ENCODE measurements at regions not wholly inside any gene's neighbourhood (a gene's known extent, or its start where the extent isn't known, plus 50 kb on each side); places are given as distances from the start of the nearest gene placed in this dataset.
A peak's percentile ranks its signal among the peaks of the same experiment; 100 is the strongest.

DNA sequence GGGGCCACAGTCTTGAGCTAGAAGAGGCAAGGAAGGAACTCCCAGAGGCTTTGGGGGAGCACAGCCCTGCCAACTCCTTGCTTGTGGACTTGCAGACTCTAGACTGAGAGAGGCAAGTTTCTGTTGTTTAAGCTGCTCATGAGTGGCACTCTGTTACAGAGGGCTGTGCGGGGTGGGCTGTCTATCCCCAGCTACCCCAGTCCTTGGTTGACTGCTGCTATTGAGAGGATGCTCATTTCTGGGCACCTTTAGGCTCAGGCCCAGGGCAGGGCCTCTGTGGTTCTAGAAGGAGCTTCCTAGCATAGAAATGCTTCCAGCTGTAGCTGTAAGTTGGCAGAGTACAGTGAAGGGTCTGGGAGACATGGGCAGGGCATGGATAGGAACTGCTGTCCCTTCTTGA, 151.3 kb upstream of the GGTLC1 start:
- DNase-seq (ENCODE audit: low spot score) = no peak

DNA sequence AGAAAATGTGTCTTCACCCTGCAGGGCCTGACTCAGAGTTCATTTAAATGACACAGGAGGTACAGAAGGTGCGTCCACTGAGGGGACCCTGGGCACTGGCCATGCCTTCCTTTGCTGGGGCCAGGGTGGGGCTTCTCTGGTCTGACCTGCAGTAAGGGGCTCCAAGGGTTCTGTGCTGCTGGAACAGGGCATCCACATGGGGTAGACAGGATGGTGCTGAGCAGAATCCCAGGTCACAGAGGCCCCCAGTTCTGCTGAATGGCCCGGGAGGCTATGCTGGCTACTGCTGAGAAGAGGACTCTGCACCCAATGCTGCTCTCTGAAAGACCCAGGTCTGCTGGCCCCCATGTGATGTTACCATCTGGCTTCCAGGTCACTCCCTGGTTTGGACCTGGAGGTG, 150.4 kb upstream of the GGTLC1 start:
- no peak for DNase-seq (ENCODE audit: low spot score)

DNA sequence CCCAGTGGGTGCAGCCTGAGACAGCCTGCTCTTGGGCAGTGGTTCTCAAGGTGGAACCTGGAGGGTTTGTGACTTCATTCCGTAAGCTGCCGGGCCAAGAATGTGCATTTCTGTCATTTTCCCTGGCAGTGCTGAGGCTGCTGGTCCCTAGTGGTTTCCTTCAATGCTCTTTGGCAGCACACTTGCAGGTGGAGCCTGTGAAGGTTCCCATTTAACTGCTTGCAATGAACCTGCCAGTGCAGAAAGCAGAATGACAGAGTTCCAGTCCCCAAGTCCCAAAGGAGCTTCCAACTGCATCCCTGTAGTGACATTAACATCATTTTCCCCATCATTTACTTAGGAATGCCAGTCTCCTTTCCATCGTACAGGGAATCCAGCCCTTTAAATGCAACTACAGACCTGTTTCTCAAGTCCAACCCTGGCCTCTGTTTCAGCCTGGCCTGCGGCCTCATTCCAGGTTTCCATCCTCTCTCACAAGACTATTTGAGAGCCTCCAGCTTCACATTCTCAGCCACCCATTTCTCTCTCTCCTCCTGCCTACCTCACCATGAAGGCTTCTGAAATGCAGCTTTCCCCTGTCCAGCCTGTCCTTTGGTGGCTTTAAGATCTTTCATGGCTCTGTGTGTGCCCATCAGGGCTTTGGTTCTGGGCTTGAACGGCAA, 149.7 kb upstream of the GGTLC1 start:
- no peak for DNase-seq (ENCODE audit: low spot score)

DNA sequence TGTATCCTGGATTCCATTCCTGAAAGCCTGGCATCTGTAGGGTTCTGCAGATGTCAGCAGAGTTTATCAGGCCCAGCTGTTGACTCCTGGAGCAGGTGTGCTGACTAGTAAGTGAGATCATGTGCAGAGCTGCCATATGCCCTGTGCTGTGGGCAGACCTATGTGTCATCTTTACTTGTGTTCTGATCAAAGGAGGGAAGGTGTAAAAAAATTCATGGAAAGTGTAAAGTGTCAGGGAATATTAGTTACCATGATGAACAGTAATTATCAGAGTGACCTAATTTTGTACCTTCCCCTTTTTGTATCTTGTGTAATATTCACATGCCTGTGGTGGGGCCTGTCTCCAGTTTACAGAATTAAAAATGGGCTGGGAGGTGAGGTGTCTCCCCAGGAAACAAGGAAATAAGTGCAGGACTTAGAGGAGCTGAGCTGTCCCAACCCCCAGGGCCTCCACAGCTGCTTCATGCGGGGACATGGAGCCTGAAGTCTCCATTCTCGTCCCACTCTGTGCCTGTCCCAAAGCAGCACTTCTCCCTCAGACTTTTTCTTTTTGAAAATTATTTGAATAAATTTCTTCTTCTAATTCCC, 148.2 kb upstream of the GGTLC1 start:
- DNase-seq (ENCODE audit: low spot score) = no peak

DNA sequence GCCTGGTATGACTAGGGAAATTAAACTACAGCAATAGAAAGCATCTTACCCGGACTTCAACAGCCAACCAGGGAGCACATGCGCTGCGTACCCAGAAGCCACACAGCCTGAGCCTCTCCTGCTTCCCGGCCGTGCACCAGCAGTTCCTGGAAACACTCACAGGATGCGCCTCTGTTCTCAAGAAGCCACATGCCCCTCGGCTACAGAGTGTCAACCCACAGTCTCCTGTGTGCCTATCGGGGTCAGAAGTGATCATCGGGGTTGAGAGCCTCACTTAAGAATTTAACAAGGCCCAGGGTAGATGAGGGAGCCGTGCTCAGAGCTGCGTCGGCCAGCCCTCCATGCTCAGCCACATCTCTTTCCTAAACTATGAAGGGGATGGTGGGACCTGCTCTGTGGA, 147.2 kb upstream of the GGTLC1 start:
- no peak for DNase-seq (ENCODE audit: low spot score)

DNA sequence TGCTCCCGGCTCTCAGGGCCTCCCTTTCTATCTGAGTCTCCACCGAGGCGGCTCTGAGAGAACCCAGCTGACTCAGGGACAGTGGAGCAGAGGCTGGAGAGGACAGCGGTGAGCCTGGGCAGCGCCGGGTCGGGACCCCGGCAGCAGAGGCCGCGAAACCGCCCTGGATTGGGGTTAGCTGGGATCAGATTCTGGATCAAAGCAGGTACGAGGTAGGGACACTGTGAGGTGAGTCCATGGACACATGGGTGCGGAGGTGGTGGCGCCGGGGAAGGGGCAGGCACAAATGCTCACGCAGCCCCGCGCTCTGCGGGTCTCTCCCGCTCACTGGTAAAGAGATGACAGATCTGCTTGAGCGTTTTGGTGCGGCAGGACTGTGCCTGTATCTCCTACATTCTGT, 146.4 kb upstream of the GGTLC1 start:
- no peak for DNase-seq (ENCODE audit: low spot score)

DNA sequence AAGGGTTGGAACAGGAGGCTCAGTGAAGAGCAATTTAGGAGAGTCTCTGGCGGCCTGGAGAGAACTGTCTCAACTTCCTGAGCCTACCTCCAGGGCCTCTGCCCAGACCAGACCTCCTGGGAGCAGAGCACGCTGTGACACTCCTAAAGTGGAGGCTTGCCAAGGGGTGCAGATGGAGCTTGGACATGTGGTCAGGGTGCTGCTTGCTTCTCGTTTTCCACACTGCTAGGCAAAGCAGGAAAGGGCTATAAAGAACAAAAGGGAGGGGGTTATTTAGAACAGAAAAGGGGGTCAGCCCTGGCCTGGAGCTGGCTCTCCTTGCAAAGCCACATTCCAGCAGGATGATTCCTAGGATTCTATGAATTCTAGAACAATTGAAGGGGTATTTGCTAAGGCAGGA, 145.7 kb upstream of the GGTLC1 start:
- no peak for DNase-seq (ENCODE audit: low spot score)

DNA sequence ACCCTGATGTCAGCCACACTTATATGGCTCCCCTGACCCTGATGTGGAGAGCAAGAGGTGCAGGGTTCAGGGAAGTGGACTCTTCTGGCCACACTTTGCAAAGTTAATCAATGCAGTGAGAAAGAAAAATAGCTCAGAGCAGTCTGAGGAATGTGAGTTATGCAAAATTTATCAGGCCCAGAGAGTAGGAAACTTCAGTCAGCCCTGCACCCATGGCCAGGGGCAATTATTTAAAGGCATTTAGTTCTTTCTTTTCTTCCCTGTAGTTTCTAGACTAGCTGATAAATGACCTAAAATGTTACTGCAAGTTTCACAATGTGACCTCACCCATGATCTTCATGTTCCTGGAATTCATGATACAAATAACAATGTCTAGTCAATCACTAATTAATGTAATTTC, 143.7 kb upstream of the GGTLC1 start:
- DNase-seq (ENCODE audit: low spot score) = no peak

DNA sequence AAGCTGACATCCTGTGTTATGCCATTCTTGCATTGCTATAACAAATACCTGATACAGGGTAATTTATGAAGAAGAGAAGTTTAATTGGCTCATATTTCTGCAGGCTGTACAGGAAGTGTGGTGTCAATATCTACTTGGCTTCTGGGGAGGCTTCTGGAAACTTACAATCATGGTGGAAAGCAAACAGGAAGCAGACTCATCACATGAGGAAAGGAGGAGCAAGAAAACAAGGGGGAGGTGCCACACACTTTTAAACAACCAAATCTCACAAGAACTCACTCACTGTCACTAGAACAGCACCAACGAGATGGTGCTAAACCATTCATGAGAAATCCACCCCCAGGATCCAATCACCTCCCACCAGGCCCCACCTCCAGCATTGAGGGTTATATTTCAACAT, 143.1 kb upstream of the GGTLC1 start:
- peak; percentile 59 for DNase-seq (ENCODE audit: low spot score)

DNA sequence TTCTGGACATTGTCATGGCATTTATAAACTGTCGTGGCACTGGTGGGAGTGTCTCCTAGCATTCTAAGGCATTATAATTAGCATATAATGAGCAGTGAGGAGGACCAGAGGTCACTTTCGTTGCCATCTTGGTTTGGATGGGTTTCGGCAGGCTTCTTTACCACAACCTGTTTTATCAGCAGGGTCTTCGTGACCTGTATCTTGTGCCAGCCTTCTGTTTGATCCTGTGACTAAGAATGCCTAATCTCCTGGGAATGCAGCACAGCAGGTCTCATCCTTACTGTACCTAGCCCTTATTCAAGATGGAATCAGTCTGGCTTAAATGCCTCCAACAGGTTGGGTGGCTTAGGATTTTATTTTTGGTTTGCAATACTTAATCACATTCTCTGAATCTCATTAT, 142.7 kb upstream of the GGTLC1 start:
- peak; percentile 52 for DNase-seq (ENCODE audit: low spot score)

DNA sequence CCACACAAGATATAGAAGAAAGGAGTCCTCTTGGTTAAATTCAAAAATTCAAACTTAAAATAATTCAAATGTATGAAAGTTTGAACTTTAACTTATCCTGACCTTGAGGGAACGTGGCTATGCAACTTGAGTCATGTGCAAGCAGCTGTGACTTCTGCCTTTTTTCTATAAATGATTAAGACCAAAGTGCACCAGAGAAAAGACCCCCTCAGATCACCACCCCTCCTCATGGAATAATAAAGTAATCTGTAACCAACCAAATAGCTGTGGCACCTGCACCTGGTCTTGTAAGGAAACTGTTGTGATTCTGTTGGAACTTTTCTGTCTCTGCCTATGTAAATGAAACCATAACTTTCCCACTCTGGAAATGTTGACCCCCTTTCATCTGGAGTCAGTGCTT, 141.1 kb upstream of the GGTLC1 start:
- no peak for DNase-seq (ENCODE audit: low spot score)

DNA sequence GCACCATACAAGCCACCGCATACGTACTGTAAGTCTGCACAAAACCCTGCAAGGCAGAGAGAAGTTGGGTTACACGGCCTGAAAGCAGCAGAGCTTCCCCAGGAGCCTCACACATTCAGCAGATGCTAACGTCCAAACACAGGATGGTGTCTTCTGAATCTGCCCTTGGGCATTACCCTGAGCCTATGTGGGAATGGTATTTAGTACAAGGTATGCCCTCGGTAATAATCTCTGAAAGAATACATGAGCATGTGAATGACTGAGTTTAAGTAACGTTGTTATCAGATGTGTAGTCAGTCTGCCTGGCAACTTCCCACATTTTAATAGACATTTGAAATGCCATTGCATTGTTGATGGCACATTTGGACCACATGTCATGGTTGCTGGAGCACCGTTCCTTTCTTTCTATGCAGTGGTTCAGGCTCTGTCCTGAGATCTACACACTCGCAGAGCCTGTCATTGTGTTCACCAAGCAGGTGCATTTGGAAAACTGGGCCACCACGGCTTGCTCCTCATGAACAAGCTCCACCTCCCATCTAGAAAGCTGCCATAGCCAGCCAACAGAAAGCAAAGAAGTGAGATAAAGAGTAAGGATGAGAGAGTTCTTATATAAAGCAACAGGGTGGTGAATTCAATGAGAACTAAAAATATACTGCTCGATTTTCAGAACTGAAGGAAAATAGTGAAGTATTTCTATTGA, 136.5 kb upstream of the GGTLC1 start:
- no peak for DNase-seq (ENCODE audit: low spot score)

DNA sequence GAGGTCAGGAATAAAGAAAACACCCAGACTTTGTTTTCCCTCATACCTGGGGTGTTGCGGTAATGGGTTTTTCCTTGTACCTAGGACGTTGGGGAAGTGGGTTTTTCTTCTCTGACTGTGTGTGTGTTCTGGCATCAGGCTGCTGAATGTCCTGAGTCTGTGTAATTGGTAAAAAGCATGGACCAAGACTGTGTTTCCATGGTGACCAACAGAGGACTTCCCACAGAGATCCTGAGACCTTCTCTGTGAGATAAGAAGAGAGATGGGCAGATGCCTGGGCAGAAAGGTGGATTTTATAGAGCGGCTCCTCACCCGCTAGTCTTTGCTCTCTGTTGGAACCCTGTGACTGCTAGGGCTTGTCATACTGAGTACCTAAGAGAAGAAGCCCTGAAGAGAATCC, 135.4 kb upstream of the GGTLC1 start:
- no peak for DNase-seq (ENCODE audit: low spot score)

DNA sequence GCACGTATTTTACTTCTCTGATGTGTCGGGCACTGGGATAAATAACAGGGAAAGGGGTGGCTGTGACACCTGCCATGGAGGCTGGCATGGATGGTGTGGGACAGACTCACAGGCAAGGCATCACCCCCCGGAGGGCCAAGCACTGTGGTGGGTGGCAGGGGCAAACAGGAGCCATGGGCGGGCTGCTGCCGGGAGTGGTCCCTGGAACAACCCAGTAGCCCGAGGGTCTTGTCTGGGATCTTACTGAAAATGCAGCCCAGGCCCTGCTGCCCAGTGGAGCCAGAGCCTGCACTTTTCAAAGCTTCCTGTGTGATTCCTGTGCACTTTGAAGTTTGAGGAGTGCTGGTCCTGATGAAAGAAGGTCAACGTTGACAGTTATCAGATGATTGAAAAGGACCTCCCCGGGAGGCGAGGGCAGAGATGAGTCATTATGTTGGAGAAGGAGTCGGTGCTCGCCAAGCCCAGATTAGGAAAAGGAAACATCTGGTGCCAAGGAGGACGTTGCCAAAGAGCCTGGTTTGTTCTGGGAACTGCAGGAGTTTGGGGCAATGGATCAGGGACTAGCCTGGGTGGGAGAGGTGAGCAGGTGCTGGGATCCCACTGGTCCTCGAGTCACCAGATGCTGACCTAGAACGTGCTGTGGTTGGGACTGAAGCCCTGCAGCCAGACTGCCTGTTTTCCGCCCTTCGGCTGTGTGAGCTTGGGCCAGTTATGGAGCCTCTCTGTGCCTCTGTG, 130.0 kb upstream of the GGTLC1 start:
- DNase-seq (ENCODE audit: low spot score) = peak; percentile 83

DNA sequence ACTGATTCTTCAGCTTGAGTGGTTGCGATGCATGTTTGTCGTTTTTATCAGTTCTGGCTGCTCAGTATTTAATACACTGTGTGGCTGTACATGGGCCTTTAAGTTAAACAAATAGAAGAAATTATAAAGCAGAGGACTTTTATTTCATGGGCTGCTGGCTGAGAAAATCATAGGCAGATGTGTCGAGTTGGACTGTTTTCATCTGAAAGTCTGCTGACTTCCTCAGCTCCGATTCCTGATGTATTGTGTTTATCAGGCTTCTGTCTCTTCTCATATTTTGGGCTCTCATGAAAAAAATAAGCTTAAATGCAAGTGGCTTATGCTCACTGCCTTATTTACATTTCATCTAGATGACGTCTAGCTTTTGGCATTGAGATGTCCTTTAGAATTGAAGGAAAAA, 129.5 kb upstream of the GGTLC1 start:
- no peak for DNase-seq (ENCODE audit: low spot score)

DNA sequence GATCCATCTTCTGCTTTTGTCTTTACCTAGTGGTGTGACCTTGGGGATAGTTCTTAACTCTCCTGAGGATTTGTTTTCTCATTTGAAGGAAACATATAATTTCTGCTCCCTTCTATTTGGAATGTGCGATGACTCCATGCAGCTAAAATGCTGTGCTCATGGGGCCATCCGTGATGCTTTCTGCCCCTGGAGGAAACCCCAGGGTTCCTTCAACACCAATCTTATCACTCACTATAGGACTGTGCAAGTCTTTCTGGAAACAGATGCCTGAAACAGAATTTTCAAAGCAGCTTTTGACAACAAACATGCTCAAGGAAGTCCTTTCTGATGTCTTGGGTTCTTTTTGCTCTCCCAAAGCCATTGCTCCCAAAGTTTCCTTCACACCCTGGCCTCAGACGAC, 128.8 kb upstream of the GGTLC1 start:
- no peak for DNase-seq (ENCODE audit: low spot score)

DNA sequence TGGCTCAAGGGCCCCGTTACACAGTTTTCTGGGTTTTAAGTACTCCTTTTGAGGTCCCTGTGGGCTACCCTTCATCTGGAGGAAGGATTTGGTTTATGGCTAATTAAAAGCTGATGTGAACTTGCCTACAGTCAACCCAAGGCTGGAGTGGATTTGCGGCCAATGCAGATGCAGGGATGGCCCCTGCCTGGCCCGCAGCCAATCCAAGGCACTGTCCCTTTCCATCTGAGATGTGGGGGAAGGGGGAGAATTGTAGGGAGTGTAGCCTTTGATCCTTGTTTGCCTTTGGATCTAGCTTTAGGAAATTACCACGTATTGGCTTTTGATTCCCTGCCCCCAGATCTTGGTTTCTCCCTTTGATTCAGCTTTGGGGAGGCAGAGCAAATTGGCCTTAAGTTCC, 128.0 kb upstream of the GGTLC1 start:
- DNase-seq (ENCODE audit: low spot score) = no peak

DNA sequence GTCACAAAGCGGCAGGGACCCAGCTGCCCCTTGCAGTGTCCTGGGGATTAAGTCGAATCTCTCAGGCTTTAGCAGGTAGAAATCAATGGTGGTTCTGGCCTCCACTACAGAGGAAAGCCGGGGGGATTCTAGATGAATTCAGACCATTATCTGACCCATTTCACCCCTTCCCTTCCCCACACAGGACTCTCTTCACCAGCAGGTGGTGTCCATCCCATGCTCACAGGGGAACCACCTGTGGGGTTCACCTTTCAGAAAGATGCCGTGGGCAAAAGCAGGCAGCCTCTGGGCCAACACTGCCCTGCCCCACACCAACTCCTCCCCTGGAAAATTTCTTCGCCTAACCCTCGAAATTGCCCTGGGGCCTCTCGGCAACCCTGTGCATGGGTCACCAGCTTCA, 123.8 kb upstream of the GGTLC1 start:
- no peak for DNase-seq (ENCODE audit: low spot score)

DNA sequence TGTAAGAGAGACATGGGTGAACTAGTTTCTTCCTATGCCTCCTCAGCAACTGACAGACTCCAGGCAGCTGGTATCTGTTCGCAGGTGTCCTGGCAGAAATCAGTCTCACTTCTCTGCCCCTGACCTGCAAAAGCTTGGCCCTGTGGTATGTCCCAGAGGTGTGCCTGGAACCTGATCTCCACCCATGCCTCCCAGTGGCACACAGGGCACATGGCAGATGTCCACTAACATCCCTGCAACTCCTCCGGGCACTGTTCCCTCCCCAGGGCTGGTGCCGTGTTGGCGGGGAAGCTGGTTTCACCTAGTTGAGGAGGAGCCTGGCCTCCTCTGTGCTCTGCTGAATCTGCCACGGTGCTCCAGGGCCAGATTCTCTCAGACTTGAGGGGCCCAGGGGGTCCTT, 123.3 kb upstream of the GGTLC1 start:
- DNase-seq (ENCODE audit: low spot score) = no peak

DNA sequence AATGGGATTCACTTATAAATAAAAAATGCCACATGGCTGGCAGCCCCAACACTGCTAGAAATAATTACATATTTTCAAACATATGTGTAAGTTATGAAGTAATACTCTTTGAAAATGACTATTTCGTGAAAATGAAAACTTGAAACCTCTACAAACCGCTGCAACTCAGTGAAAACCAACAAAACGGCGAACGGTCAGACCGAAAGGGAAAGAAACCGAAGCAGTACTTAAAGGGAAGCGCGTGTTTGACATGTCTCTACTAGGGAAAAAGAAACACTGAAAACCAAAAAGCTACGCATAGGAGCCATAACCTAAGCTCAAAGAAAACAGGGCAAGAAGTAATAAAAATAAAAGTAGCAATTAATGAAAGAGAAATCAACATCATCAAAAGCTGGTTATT, 121.0 kb upstream of the GGTLC1 start:
- DNase-seq (ENCODE audit: low spot score) = no peak

DNA sequence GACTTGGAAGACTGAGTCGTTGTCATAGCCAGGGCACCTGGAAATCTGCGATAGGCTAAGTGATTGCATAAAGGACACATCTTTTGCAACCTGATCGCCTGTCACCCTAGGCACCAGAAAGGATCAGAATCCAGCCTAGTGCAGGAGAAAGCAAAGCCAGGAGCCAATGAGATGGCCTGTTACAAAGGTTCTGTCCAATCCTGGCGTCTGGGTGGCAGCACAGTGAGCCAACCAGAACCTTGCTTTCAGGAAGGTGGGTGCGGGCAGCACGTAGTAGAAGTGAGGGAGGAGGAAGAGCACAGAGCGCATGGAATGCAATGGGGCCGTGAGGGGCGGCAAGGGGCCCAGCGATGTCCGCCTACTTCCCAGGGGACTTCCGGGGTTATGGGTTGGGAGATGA, 120.4 kb upstream of the GGTLC1 start:
- no peak for DNase-seq (ENCODE audit: low spot score)

DNA sequence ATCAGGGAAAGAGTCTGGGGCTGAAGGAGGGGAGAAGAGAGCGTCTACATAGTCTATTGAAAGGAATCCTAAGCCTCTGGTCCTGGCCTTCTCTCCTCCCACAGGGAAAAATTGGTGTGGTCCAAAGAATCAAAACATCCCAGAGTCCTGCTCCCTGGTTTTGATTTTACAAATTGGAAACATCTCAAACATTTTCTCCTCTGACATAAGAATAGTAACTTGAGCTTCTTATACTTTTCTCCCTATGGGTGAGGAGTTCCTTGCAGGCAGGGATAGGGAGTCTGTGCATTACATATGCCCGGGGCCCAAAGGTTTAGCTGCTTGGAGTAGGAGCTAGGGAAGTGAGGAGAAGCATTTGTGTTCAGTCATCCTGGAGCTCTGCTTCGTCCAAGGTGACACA, 120.0 kb upstream of the GGTLC1 start:
- DNase-seq (ENCODE audit: low spot score) = no peak
